GM06990 (cell line): ENCODE measurements at regions not wholly inside any gene's neighbourhood (a gene's known extent, or its start where the extent isn't known, plus 50 kb on each side); places are given as distances from the start of the nearest gene placed in this dataset.

ENCODE experiments used
- DNase-seq: peaks from one replicate; pipeline ENCODE4 v3.0.0-alpha.2; 2011; ENCODE audit not compliant: insufficient read length; ENCODE audit errors: extremely low read depth
- H3K27me3 ChIP-seq: replicated peaks from 2 replicates; pipeline ENCODE4 v1.6.0; 2011; ENCODE audit warnings: low read length; ENCODE audit not compliant: control insufficient read depth, insufficient read depth
- H3K36me3 ChIP-seq: 2 replicates; pipeline ENCODE4 v1.5.1; 2011; ENCODE audit warnings: low read length; ENCODE audit not compliant: control insufficient read depth, insufficient read depth
- H3K4me3 ChIP-seq: replicated peaks from 2 replicates; pipeline ENCODE4 v1.5.1; 2011; ENCODE audit warnings: low read depth, mild to moderate bottlenecking, control low read depth, low read length
- TF ChIP-seq, protein P1 (sequence below): IDR thresholded peaks from 2 replicates; pipeline ENCODE4 v1.5.1; 2011; ENCODE audit warnings: low read length, control low read depth, mild to moderate bottlenecking, inconsistent platforms; ENCODE audit not compliant: insufficient read depth, poor library complexity, severe bottlenecking

DNA sequence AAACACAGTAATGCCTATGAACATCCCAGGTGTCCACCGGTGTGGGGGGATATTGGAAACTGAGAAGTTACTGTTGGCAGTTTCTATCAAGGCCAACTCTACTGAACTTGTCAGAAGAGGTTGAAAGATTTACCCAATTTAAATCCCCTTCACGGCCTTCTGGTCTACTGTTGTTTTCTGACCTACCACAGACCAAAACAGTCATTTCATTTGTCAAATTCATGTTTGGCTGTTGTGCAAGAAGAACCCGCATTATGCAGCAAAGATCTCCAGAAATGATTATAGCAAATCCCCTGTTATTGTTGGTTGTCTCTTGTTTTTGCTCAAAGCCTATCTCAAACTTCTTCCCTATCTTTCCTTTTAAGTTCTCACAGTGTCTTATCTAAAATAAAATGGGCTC lies 73.1 kb upstream of the MAF start:
- TF ChIP-seq, protein P1, sequence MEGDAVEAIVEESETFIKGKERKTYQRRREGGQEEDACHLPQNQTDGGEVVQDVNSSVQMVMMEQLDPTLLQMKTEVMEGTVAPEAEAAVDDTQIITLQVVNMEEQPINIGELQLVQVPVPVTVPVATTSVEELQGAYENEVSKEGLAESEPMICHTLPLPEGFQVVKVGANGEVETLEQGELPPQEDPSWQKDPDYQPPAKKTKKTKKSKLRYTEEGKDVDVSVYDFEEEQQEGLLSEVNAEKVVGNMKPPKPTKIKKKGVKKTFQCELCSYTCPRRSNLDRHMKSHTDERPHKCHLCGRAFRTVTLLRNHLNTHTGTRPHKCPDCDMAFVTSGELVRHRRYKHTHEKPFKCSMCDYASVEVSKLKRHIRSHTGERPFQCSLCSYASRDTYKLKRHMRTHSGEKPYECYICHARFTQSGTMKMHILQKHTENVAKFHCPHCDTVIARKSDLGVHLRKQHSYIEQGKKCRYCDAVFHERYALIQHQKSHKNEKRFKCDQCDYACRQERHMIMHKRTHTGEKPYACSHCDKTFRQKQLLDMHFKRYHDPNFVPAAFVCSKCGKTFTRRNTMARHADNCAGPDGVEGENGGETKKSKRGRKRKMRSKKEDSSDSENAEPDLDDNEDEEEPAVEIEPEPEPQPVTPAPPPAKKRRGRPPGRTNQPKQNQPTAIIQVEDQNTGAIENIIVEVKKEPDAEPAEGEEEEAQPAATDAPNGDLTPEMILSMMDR, result no peak
- no peak for DNase-seq
- no peak overlapping the region for H3K4me3 ChIP-seq
- no peaks in the 10 kb centered on the region for H3K27me3 ChIP-seq
- H3K36me3 ChIP-seq, result no peaks in the 10 kb centered on the region

DNA sequence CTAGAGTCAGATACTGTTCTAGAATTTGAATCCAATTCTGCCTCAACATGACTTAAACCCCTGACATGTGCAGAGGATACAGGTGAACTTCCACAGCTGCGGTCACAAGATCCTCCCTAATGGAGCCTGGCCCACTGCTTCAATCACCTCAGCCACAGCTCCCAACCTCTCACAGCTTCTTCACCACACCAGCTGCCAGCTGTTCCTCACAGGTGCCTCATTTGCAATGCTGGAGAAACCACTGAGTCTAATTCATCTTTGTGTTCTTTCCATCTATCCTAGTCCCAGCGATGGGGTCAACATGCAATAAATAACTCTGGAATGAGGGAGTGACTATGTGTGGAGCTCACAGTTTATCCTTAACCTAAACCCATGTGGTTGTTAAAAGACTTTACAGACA lies 72.0 kb upstream of the MAF start:
- DNase-seq, result no peak
- H3K4me3 ChIP-seq, result no peak overlapping the region
- H3K36me3 ChIP-seq, result no peaks in the 10 kb centered on the region
- no peaks in the 10 kb centered on the region; the same call in 1 of the 2 replicates for H3K27me3 ChIP-seq
- TF ChIP-seq, protein P1, result no peak

DNA sequence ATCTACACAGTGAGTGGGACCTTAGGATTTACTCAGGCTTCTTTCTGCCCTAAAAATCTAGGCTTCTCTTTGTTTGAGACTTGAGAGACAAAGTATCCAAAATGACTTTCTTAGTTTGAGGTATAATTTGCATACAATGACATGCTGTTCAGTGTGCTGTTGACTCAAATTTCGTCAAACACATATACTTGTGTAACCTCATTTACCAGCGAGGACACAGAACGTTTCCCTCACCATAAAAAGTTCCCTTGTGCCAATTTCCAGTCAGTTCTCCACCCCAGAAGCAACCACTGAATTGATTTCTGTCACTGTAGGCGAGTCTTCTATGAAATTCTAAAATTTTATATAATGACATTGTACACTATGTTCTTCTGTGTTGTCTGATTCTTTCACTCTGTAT lies 68.0 kb upstream of the MAF start:
- DNase-seq, result no peak
- Histone ChIP-seq H3K4me3 (no peak overlapping the region), H3K27me3 (no peaks in the 10 kb centered on the region; the same call in 1 of the 2 replicates), H3K36me3 (no peaks in the 10 kb centered on the region)
- TF ChIP-seq, protein P1, result no peak

DNA sequence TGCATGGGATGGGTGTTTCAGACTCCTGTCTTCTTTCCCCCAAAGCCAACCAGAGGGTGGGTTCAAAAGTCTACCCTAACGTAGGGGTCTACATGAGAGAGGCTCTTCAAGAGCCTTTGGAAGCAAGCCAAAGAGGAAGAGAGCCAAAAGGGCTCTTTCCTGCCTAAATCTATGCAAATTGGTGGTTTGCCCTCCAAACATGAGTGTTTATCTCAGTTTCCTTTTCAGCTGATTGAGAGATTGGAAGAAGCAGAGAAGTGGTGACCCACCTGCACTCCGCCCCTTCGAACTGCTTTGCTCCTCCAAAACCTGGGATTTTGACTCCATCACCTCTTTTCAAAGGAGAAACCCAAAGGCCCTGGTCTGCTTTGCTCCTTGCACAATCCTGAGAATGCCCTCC lies 65.4 kb upstream of the MAF start:
- Histone ChIP-seq H3K4me3 (no peak overlapping the region), H3K27me3 (no peaks in the 10 kb centered on the region; the same call in 1 of the 2 replicates), H3K36me3 (no peaks in the 10 kb centered on the region)
- TF ChIP-seq, protein P1, result no peak
- no peak for DNase-seq

DNA sequence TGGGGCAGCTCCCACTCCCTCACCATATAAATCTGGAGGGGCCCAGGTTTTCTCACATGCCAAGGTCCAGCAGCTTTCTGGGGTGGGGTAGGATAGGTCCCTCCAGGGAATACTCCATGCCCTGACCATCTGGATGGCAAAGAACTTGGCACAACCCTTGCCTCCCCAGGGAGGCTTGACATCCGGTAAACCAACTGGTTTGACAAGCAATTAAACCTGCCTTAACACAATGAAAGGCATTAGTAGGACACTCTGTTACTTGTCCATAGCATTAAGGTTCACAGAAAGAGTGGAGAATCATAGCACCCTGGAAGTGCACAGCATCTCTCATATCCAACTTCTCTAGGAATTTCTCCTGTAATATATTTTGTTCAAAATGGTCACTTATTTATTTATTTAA lies 63.9 kb upstream of the MAF start:
- TF ChIP-seq, protein P1, result no peak
- H3K27me3 ChIP-seq, result no peaks in the 10 kb centered on the region; the same call in 1 of the 2 replicates
- DNase-seq, result no peak
- no peaks in the 10 kb centered on the region for H3K36me3 ChIP-seq
- no peak overlapping the region for H3K4me3 ChIP-seq

DNA sequence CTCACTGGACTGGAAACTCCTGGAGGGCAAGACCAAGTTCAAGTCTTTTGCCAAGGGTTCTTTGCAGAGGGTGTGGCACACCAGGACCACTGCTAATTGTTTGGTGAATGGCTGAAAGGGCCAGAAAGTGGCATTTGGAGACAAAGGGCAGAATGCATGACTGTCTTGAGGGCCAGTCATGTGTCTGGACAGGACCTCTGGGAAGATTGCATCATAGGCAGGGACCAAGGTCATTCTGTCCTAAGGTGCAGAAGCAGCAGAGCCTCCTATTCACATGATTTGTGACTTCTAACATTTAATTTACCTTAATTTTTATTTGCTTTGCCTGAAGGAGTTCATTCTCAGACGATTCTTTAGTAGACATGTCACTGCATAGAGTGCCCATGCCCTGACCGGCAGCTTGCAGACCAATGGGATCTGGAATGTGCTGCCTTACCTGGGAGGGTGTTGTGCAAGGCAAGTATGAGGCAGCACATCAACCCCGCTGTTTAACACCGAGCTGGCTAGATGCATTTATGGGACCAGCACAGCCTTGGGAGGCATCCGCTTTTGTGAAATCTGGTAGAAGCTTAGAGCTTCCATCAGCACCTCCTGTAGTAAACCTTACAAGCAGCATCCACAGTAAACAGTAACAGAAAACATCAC lies 62.3 kb upstream of the MAF start:
- Histone ChIP-seq H3K36me3 (no peaks in the 10 kb centered on the region), H3K4me3 (no peak overlapping the region), H3K27me3 (no peaks in the 10 kb centered on the region; the same call in 1 of the 2 replicates)
- no peak for DNase-seq
- TF ChIP-seq, protein P1, result no peak
